GM19324 (cell line): ENCODE measurements at regions not wholly inside any gene's neighbourhood (a gene's known extent, or its start where the extent isn't known, plus 50 kb on each side); places are given as distances from the start of the nearest gene placed in this dataset.
"Not testable (repeated sequence)": the region's sequence is repeated elsewhere in the genome, so short reads cannot be mapped to it uniquely, and the experiment has no call there.

Source experiments
- ATAC-seq: cut with Tn5 transposase; IDR thresholded peaks from one replicate; pipeline ENCODE4 v1.9.1; 2021; ENCODE audit warnings: mild to moderate bottlenecking, moderate library complexity; ENCODE audit not compliant: unreplicated experiment, low FRiP score

DNA sequence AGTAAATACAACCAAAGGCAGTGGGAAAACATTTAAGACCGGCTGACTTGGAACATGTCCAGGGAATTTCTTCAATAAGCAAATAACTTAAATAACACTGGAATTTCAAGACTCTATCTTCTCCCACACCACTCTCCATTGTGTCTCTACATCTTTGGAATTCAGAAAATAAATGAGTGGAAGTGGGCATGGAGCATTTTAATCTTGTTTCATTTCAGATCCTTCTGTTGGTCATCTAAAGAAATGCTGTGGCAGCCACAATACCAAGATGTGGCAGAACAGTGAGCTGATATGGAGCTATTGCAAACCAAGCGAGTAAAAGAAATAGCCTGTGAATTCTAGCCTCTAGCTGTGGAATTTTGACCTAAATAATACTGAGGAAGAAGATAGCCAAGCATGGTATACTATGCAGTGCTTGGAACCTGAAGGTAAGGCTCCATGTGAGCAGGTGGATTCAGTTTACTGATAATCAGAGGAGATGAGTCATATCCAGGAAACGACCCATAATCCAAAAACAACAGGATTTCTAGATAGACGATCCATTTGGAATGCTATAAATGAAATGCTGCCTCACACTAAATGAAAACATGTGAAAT is 157.1 kb upstream of the SCN7A start:
- no peak for ATAC-seq

DNA sequence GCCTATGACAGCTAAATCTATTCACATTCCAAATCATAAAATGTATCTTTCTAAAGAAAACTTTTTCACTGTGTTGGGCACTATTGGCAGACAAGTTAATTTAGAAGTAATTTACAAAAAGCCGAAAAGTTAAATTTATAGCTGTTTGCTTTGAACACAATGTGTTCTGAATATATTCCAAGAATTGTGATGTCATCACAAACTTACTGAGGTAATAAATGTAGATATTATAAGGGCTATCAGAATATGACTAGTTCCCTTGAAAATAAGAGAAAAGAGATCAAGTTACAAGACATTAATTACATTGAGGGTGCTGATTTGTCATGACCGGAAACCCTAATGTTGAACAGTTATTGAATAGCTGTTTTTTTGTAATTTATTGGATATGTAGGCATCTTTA is 153.9 kb upstream of the SCN7A start:
- no peak for ATAC-seq

DNA sequence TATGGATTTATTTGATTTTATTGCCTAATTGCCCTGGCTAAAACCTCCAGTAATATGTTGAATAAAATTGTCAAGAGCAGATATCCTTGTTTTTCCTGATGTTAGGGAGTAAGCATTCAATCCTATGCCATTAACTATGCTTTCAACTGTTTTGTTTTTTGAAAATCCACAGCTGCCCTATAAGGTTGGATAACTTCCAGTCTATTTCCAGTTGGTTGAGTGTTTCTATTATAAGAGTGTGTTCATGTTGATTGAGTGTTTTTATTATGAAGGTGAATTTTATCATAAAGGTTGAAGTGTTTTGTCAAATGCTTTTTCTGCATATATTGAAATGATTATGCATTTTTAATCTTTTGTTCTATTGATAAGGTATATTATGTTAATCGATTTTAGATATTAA is 149.9 kb upstream of the SCN7A start:
- no peak for ATAC-seq

- not testable (repeated sequence) for ATAC-seq
Measured at GRCh38 chr2:166641516-166641915, 147.5 kb upstream of the SCN7A start.

DNA sequence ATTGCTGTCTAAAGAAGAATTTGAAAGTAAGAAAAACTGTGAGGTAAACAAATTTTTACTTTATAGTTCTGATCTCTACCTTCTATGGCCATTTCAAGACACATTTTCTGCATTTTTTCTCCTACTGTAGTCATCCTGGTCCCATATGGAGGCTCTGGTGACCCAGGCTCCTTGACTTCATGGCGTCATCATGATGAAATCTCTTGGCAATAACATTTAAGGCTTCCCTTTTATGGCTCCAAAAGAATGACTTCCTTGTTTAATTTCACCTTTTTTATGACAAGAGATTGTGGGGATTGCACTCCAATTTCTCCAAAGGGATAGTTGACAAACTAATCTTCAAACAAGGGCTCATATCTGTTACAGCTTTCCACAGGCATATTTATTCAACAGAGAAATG is 143.0 kb upstream of the SCN7A start:
- ATAC-seq = no peak

DNA sequence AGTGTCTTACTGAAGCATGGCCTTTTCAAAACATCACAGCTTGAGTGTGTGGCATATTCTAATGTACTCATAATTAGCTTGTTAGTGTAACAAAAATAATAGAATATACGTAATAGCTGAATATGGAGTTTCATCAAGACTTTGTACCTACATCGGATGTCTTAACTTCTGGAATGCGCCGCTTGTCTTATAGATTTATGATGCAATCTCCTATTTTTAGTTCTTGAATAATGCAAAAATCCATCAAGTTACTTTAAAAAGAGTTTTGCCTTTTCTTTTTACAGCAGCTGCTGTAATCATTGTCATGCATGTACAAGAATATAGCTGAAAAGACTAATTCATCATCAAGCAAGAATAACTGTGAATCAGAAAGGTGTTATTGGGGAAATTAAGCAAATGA is 140.7 kb upstream of the SCN7A start:
- ATAC-seq = no peak

DNA sequence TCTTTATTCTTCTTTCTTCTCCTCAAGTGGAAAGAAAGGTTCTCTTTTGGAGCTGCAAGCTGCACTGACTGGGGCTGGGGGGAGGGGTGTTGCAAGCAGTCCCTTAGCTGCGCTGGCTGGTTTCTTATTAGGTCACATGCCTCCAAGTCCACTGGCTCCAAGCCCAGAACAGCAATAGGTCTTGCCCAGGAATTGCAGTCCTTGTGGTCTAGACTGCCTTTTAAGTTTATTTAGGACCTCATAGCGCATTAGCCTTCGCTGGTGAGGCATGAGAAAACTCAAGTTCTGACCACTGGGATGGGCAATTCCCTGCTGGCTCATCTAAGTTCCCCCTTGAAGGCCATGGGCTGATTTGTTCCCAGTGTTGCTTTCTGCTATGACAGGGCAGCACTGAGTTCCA is 138.6 kb upstream of the SCN7A start:
- ATAC-seq = no peak

DNA sequence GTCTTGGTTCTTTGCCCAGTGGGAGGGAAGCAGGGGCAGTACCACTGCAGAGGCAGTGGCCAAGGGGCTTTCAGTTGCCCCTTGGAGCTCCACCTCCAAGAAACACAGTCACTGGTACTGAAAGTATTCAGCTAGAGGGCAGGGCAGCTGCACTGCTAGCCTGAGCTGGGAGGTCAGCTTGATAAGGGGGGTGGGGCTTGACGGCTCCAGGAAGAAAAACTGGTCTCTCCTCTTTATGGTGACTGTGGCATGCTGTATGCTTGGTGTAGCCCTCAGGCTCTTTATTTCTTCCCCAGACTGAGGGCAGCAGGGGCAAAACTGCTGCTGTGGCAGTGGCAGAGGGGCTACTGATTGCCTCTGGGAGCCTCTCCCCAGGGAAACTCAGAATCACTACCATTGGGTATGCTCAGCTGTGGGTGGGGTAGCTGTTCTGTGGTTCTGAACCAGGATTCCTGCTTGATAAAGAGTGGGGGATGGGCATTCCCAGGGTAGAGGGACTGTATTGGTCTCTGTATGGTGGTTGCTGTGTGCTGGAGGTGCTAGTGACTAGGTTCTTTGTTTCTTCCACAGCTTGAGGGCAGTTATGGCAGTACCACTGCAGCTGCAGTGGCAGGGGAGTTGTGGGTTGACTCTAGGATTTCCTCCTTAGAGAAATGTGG is 134.6 kb upstream of the SCN7A start:
- no peak for ATAC-seq

- no peak for ATAC-seq
Measured at GRCh38 chr2:166627893-166628292, 133.8 kb upstream of the SCN7A start.

DNA sequence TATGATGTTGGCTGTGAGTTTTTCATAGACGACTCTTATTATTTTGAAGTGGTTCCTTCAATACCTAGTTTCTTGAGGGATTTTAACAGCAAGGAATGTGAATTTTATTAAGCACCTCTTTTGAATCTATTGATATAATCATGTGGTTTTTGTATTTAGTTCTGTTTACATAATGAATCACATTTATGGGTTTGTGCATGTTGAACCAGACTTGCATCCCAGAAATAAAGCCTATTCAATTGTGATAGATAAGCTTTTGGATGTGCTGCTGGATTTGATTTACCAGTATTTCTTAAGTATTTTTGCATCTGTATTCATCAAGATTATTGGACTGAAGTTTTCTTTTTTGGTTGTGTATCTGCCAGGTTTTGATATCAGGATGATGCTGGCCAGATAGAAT is 131.6 kb upstream of the SCN7A start:
- no peak for ATAC-seq

DNA sequence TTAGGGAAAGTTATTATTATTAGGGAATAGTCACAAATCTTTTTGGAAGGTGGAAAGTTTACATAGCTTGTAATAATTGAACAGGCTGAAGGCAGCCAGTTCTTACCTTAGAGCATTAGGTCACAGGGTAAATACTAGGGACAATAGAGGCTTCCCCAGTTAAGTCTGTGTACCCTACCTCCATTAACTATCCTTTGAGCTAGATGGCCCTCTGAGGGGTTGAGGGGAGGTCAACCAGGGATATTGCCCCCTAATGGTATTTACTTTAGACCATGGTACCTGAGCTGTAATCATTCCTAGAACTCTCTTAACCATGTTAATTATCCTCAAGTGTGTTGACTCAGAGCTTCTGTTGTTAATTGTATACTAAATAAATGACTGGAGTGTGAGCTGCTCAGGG is 120.5 kb upstream of the SCN7A start:
- no peak for ATAC-seq

GRCh38 chr2:166614029-166614428 is 120.0 kb upstream of the SCN7A start:
- ATAC-seq = no peak

GRCh38 chr2:166613226-166613625 is 119.2 kb upstream of the SCN7A start:
- ATAC-seq = no peak

- ATAC-seq = no peak
Measured at GRCh38 chr2:166612214-166612613, 118.2 kb upstream of the SCN7A start.

DNA sequence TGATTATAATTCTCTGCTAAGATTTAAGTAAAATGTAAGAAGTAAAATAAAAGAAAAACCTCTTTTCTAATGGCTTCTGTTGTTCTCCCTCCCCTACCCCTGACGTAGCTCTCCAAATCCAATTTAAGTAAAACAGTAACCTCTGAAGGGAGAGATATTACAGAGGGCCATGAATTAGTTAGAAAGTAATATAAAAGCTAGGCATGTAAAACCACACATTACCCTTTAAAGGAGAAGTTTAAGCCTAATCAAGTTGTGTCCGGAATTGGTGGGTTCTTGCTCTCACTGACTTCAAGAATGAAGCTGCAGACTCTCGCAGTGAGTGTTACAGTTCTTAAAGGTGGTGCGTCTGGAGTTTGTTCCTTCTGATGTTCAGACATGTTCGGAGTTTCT is 116.9 kb upstream of the SCN7A start:
- no peak for ATAC-seq

DNA sequence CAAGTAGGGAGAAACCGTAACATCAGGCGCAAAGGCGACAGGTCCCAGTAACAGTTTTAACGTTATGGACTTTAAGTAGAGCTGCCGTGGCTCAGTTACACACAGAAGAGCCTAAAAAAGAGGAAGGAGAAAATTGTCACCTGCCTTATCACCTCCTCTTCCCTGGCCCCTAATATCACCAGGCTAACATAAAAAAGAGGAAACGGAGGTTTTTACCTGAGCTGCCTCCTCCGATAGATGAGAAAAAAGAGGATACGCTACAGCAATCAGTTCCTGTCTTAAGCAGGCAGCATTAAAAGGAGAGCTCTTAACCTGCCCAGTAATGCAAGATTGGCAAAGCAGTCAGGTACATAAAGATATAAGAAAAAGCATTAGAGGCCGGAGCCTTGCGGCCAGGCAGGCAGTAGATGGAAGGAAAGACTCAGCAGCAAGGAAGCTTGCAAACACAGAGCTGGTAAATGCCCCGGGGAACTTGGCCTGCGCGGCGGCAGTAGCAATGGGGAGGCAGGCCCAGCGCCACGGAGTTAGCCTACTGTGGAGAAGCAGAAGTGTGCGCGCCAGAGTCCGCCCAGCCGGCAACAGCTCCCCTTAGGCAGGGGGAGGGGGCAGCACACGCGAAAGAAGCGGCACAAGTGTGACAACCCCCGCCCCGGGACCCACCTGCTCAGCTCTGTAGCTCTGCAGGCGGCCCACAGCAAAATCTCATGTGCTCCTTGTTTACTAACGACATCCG is 116.3 kb upstream of the SCN7A start:
- ATAC-seq = no peak

DNA sequence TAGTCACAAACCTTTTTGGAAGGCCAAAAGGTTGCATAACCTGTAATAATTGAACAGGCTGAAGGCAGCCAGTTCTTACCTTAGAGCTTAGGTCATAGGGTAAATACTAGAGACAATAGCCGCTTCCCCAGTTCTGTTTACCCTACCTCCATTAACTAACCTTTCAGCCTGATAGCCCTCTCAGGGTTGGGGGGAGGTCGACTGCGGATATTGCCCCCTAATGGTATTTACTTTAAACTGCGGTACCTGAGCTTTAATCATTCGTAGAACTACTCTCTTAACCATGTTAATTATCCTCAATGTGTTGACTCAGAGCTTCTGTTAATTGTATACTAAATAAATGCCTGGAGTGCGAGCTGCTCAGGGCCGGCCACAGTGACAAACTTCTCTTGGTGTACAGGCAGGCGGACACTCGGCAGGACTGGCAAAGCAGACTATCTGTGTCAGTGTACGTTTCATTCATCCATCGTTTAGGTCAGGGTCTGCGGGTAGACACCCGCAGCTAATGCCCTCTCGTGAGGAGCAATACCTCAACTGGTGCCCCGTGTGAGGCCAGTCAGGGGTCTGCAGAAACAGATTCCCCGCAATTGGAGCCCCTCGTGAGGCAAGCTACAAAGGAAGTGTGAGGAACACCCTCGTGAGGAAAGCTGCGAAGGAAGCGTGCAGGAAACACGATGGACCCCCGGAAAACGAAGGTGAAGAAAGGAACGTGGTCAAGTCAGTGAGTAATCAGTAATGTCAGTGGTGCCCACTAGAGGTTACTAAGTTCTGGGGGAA is 115.3 kb upstream of the SCN7A start:
- ATAC-seq = no peak

DNA sequence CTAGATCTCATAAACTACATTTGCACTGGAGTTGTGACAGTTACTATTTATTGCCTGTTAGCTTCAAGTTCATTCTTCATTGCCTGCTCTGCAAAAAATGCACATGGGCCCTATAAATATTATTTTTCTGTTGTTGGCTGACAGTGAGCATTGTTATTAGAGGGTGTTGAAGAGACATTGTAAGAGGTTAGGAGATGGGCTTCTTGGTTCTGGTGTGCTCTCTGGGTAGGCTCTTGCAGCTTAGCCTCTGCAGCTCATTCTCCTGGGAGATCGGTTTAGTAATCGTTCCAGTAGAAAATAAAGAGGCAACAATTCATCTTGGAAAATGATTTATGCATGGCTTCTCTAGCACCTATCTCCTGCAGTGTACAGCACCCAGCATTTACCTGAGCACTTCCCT is 113.8 kb upstream of the SCN7A start:
- no peak for ATAC-seq

DNA sequence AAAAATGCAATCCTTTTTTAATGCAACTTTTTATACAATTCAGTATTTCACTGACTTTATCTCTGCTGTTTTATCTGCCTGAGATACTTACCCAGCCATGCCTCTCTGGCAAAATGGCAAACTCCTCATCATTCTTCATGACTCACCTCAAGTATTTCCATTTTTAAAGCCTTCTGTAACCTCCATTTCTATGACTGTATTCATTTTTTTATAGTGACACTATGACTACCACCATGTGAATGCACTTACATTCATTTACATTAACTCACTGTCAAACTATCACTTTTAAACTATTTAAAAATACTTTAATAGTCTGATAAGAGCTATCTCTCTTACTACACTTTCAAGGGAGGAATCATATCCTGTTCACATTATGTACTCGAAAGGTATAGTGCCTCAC is 99.4 kb upstream of the SCN7A start:
- ATAC-seq = no peak

GRCh38 chr2:166592750-166593149 is 98.7 kb upstream of the SCN7A start:
- no peak for ATAC-seq

DNA sequence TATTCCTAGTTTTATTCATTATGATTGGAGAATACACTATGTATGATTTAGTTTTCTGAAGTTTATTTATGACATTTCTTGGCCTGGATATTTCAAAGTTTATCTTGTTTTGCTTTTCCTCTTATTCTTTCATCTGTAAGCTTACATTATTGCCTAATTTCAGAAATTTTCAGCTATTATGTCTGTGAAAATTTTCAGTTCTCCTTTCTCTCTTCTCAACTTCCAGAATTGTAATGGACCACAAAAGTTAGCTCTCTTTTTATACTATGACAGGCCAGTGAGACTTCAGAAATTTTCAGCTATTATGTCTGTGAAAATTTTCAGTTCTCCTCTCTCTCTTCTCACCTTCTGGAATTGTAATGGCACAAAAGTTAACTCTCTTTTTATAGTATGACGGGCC is 97.2 kb upstream of the SCN7A start:
- no peak for ATAC-seq
